ENCODE measurements at regions not wholly inside any gene's neighbourhood (a gene's known extent, or its start where the extent isn't known, plus 50 kb on each side); places are given as distances from the start of the nearest gene placed in this dataset.

DNA sequence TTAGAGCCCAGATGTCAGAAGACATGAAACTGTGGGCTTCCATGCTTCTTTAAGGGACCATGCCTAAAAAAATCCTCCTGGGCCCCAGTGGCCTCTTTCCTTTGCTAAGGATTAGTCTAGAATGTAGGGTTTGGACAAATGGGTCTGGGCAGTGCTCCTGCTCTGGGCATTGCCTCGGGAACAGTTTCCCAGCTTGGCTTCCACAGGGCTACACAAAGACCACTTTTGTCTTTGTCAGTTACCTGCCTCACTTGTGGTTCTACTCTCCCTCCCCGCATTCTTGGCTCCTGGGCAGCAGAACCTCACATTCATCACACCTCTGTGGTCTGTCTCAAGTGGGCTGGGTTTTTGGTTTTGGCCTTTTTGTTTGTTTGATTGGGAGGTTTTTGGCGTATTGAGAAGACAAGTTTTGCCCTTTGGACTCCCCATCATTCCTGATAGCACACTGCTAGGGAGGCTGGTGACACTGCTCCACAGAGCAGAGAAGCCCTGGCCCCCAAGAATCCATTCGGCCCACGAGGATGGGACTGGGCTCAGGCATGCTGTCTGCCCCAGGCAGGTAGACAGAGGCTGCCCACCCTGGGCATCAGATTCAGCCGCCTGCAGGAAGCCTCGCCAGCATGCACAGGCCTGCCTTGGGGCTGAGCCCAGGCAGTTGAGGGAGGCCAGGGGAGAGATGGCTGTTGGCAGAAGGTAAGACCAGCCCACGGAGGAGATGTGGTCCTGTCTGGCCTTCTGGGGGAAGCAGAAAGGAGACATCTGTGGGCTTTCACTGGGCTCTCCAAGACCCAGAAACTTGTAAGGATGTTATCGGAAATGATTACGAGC is 343.7 kb downstream of the WDR11 start:
- no peak for TF ChIP-seq SUZ12 (IDR thresholded peaks at IDR 0.05; ENCODE audit: extremely low read depth, insufficient read depth, insufficient read length)
- no peak for TF ChIP-seq ZNF274 (IDR thresholded peaks at IDR 0.05; ENCODE audit: low read depth, low read length)
- no peak for TF ChIP-seq YY1 (IDR thresholded peaks at IDR 0.05; ENCODE audit: insufficient read depth, insufficient read length)
